ENCODE measurements at regions not wholly inside any gene's neighbourhood (a gene's known extent, or its start where the extent isn't known, plus 50 kb on each side); places are given as distances from the start of the nearest gene placed in this dataset.

DNA sequence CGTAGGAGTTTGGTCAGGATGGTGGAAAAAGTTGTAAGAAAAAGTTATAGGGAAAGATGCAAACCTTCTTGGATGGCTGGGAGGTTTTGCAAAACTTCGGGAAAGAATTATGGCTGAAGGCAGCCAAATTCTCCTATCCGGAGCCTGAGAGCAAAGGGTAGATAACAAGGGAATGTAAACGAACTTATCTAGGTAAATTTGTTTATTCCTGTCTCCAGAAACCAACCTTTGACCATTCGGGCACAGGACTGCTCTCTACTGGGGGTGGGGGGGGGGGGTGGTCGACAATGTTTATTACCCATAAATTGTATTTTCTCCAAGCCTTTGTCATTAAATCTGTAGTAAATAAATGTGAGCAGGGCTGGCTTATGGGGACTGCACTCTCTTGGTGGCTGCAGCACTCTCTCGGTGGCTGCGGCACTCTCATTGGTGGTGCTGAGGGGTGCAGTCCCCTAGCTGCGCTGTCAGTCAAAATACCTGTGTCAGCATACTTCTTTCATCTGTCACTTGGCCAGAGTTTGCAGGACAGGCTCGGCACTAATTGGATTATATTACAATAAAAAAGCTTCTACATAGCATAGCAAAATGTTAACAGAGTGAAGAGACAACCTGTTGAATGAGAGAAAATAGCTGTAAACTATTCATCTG lies 827.8 kb downstream of the SH3BGRL start:
- no peaks in the 10 kb centered on the region for H3K36me3 ChIP-seq (replicated peaks; ENCODE audit: low read depth, low read length)
- H3K4me3 ChIP-seq (ENCODE audit: low read length) = no peak overlapping the region
- H3K9ac ChIP-seq (ENCODE audit: low read length) = no peak overlapping the region
- TF ChIP-seq EZH2phosphoT487 (IDR thresholded peaks at IDR 0.05; ENCODE audit: low read depth) = no peak
- TF ChIP-seq, protein P1, sequence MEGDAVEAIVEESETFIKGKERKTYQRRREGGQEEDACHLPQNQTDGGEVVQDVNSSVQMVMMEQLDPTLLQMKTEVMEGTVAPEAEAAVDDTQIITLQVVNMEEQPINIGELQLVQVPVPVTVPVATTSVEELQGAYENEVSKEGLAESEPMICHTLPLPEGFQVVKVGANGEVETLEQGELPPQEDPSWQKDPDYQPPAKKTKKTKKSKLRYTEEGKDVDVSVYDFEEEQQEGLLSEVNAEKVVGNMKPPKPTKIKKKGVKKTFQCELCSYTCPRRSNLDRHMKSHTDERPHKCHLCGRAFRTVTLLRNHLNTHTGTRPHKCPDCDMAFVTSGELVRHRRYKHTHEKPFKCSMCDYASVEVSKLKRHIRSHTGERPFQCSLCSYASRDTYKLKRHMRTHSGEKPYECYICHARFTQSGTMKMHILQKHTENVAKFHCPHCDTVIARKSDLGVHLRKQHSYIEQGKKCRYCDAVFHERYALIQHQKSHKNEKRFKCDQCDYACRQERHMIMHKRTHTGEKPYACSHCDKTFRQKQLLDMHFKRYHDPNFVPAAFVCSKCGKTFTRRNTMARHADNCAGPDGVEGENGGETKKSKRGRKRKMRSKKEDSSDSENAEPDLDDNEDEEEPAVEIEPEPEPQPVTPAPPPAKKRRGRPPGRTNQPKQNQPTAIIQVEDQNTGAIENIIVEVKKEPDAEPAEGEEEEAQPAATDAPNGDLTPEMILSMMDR (IDR thresholded peaks at IDR 0.05; ENCODE audit: low read depth, low read length) = no peak
- H4K20me1 ChIP-seq (ENCODE audit: insufficient read depth, low read length) = no peaks in the 10 kb centered on the region
- no peaks in the 10 kb centered on the region for H3K4me1 ChIP-seq (ENCODE audit: low read length)
- no peaks in the 10 kb centered on the region for H3K9me3 ChIP-seq (ENCODE audit: insufficient read depth, low read length)
- H3K27me3 ChIP-seq (ENCODE audit: low read depth, low read length) = no peaks in the 10 kb centered on the region
- no peak overlapping the region for H2AFZ ChIP-seq (ENCODE audit: low read depth, low read length)
- no peaks in the 10 kb centered on the region for H3K79me2 ChIP-seq (ENCODE audit: low read length)
- H3K27ac ChIP-seq (ENCODE audit: low read length) = no peak overlapping the region
- no peak overlapping the region for H3K4me2 ChIP-seq (ENCODE audit: low read length)

DNA sequence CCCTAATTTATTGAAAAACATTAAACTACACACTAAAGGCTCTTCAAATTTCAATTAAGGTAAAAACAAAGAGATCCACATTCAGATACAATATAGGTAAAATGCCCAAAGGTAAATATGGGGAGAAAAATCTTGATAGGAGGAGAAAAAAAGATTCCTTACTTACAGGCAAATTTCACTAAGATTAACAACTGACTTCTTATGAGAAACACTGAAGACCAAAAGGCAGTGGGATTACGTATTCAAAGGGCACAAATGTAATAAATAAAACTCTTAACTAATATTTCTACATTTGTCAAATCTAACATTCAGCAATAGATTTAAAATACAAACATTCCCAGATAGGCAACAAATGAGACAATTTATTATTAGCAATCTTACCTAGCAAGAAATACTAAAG lies 829.3 kb downstream of the SH3BGRL start:
- H3K4me3 ChIP-seq (ENCODE audit: low read length) = no peak overlapping the region
- H3K9ac ChIP-seq (ENCODE audit: low read length) = no peak overlapping the region
- H2AFZ ChIP-seq (ENCODE audit: low read depth, low read length) = no peak overlapping the region
- no peaks in the 10 kb centered on the region for H3K4me1 ChIP-seq (ENCODE audit: low read length)
- H3K27me3 ChIP-seq (ENCODE audit: low read depth, low read length) = no peaks in the 10 kb centered on the region
- H3K79me2 ChIP-seq (ENCODE audit: low read length) = no peaks in the 10 kb centered on the region
- H3K27ac ChIP-seq (ENCODE audit: low read length) = no peak overlapping the region
- TF ChIP-seq EZH2phosphoT487 (IDR thresholded peaks at IDR 0.05; ENCODE audit: low read depth) = no peak
- TF ChIP-seq, protein P1 (IDR thresholded peaks at IDR 0.05; ENCODE audit: low read depth, low read length) = no peak
- no peaks in the 10 kb centered on the region for H4K20me1 ChIP-seq (ENCODE audit: insufficient read depth, low read length)
- no peaks in the 10 kb centered on the region for H3K9me3 ChIP-seq (ENCODE audit: insufficient read depth, low read length)
- H3K4me2 ChIP-seq (ENCODE audit: low read length) = no peak overlapping the region
- H3K36me3 ChIP-seq (replicated peaks; ENCODE audit: low read depth, low read length) = no peaks in the 10 kb centered on the region

DNA sequence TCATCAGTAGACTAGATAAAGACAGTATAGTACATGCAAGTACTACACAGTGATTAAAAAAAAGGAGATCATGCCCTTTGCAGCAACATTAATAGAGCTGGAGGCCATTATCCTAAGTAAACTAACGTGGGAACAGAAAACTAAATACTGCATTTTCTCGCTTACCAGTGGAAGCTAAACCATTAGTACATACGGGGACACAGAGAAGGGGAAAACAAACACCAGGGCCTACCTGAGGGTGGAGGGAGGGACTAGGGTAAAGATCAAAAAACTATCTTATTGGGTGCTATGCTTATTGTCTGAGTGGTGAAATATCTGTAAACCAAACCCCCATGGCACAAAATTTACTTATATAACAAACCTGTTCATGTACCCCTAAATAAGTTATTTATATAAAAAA lies 836.9 kb downstream of the SH3BGRL start:
- Histone ChIP-seq H3K4me2 (ENCODE audit: low read length) (no peak overlapping the region), H3K4me3 (ENCODE audit: low read length) (no peak overlapping the region), H3K9ac (ENCODE audit: low read length) (no peak overlapping the region), H3K36me3 (replicated peaks; ENCODE audit: low read depth, low read length) (no peaks in the 10 kb centered on the region), H3K4me1 (ENCODE audit: low read length) (no peaks in the 10 kb centered on the region), H2AFZ (ENCODE audit: low read depth, low read length) (no peak overlapping the region), H3K27me3 (ENCODE audit: low read depth, low read length) (no peaks in the 10 kb centered on the region), H4K20me1 (ENCODE audit: insufficient read depth, low read length) (no peaks in the 10 kb centered on the region), H3K79me2 (ENCODE audit: low read length) (no peaks in the 10 kb centered on the region), H3K9me3 (ENCODE audit: insufficient read depth, low read length) (no peaks in the 10 kb centered on the region), H3K27ac (ENCODE audit: low read length) (no peak overlapping the region)
- TF ChIP-seq EZH2phosphoT487 (IDR thresholded peaks at IDR 0.05; ENCODE audit: low read depth) = no peak
- TF ChIP-seq, protein P1 (IDR thresholded peaks at IDR 0.05; ENCODE audit: low read depth, low read length) = no peak

DNA sequence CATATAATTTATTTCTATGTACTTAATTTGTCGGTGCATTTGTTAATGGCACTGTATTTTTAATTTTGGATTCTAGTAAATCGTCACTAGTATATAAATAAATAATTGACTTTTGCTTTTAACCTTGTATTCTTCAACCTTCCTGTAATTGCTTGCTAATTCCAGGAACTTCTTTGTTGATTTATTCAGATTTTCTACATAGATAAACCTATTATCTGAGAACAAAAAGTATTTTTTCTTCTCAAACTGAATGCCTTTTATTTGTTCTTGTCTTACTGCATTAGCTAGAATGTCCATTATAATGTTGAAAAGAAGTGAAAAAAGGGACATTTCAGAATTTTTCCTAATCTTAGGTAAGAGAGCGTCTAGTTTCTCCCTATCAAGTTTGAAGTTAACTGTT lies 839.1 kb downstream of the SH3BGRL start:
- TF ChIP-seq EZH2phosphoT487 (IDR thresholded peaks at IDR 0.05; ENCODE audit: low read depth) = no peak
- TF ChIP-seq, protein P1 (IDR thresholded peaks at IDR 0.05; ENCODE audit: low read depth, low read length) = no peak
- Histone ChIP-seq H4K20me1 (ENCODE audit: insufficient read depth, low read length) (no peaks in the 10 kb centered on the region), H3K4me2 (ENCODE audit: low read length) (no peak overlapping the region), H3K36me3 (replicated peaks; ENCODE audit: low read depth, low read length) (no peaks in the 10 kb centered on the region), H3K4me3 (ENCODE audit: low read length) (no peak overlapping the region), H3K9ac (ENCODE audit: low read length) (no peak overlapping the region), H3K79me2 (ENCODE audit: low read length) (no peaks in the 10 kb centered on the region), H2AFZ (ENCODE audit: low read depth, low read length) (no peak overlapping the region), H3K9me3 (ENCODE audit: insufficient read depth, low read length) (no peaks in the 10 kb centered on the region), H3K27ac (ENCODE audit: low read length) (no peak overlapping the region), H3K27me3 (ENCODE audit: low read depth, low read length) (no peaks in the 10 kb centered on the region), H3K4me1 (ENCODE audit: low read length) (no peaks in the 10 kb centered on the region)

Measured in OCI-LY3 (cell line).